GM20431 (cell line): ENCODE measurements at regions not wholly inside any gene's neighbourhood (a gene's known extent, or its start where the extent isn't known, plus 50 kb on each side); places are given as distances from the start of the nearest gene placed in this dataset.

ENCODE experiments used
- in situ Hi-C: fragments of 300-500 bp; cut with MseI, MboI; formaldehyde crosslinking; loops from one replicate; pipeline ENCODE4 v1.15.0; 2020; ENCODE audit warnings: low sequenced_read_pairs; ENCODE audit not compliant: unreplicated experiment

GRCh38 chr1:58888833-58889232 is 105.0 kb upstream of the JUN start:
- in situ Hi-C loops: no loop called here

- in situ Hi-C loops: no loop called here
These were observed 106.3 kb upstream of the JUN start for GRCh38 chr1:58890113-58890512.

DNA sequence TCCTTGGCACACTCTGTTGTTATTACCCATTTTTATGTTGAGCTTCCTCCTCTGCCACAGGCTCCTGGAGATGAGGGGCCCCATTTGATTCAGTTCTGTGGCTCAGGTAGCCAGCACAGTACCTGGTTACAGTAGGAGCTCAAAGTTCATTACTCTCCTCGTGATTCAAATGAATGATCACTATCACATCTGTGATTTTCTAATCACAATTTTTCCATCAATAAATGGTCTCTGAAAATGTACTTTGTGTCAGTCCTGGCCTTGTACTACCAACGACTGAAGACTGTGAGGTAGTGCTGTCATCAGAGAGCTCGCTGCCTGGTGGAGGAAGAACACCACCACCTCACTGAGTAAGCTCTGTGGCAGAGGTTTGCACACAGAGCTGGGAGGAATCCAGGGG is 106.8 kb upstream of the JUN start:
- in situ Hi-C loops: no loop called here

GRCh38 chr1:58891347-58891746 is 107.5 kb upstream of the JUN start:
- in situ Hi-C loops: no loop called here

DNA sequence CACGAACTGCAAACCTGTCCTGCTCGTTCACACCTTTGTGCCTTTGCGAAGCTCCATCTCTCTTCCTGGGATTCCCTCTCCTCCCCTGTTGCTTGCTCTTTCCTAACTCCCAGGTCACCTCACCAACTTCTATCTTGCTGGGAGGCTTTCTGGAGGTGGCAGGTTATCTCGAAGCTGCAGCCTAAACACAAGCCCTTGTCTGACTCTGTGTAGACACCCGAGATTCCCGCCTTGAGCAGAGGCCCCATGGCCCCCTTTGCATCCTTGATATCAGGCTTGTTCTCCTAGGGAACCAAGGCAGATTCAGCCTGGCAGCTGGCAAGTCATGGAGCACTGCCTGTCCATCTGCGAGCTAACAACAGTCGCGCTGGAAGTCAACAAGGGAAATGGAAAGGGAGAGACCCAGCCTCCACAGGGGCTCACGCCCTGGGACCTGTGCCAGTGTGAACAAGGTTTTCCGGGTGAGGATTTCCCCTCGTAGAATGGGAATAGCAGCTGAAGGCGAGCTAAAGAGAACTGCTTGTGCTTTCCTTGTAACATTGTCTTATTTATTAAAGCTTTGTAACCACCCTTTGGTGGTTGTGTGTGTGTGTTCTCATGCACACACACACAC is 109.5 kb upstream of the JUN start:
- in situ Hi-C loops: no loop called here

GRCh38 chr1:58895082-58895481 is 111.2 kb upstream of the JUN start:
- in situ Hi-C loops: no loop called here

DNA sequence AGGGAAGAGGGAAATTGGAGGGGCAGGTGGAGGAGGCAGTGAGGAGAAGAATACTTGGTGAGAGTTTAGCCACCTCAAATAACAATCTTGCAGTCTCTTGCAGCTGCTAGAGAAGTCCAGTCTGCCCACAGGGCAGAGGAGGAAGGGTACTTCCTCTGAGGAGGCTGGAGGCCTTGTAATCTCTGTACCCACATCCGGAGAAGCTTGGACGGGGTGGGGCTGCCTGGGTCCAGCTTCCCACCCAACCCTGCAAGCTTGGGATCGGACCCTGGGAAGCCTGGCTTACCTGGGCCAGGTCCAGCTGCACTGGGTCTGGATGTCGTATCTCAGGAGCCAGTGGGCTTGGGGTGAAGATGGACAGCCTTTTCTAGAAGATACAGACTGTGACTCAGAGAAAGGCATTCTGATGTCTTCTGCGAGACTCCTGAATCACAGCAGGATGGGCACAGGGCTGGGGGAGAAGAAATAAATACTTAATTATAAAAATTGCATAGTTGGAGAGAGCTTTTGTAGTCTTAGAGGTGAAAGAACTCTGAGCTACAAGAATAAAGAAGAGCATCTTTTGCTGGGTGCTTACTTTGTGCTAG is 111.8 kb upstream of the JUN start:
- in situ Hi-C loops: no loop called here

DNA sequence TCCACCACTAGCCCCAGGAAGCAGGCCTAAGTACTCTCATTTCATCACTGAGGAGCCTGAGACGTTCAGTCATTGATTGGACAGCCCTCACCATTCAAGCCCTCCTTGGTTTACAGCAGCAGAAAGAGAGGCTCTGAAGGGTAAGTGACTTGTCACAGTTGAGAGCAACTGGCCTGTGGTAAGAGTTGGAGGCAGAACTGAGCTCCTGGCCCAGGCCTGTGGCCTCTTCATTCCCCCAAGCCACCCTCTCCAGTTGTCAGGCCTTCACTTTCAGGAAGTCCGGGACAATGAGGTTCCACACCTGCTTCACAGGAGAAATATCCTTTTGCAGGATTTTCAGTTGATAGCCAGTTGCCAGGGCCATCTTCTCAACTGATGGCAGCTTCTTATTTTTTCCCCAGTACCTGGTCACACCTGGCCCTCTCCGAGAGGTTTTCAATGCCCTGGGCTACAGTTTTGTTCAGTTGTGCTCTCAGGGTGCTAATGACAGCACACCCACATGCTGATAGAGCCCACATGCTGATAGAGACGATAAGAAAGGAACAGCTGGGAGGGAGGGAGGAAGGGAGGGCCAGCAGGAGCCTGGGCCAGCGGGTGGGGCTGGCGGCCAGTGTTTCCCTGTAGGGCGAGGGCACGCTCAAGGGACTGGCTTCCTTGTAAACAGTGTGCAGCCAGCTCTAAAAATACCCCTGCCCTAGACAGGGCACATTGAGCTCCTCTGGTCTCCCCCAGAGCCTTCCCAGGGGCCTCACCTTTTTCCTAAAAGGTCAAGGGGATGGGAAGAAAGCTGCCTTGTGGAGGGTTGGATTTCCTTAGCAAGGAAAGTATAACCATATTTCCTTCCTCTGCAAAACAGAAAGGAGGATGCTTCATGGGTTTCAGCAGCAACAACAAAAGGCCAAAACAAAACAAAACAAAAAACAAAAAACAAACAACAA is 112.7 kb upstream of the JUN start:
- in situ Hi-C loops: no loop called here

DNA sequence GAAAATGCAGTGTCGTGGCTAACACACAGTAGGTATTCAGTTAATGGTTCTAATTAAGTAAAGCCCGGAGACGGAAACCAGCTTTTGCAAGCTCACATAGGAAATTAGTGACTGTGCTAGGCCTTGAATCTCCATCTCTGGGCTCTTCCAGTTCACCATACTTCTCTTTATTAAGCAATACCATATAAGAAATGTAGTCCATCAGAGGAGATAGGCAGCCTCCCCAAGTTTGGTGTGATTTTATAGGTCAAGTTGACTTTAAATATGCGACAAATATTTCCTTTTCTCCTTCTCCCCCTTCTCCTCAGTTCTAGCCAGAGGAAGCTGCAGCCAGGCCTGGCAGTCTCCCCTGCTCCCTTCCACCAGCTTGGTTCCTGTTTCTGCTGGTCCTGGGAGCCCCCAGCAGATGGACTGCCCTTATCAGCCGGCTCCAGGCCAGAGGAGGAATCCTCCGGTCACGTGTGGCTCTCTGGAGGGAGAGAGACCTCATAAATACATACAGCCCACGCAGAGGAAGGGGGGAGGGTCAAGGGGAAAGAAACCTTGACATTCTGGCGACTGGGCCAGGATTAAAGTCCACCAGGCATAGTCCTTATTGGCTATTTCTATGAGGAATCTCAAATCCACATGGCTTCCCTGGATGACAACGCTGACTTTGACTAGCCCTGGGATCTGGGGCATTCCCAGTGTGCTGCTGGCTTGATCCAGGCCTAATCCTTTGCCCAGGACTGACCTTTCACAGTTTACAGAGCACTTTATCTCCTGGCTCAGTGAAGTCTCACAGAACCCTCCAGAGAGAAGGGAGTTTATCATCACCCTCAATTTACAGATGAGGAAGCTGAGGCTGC is 115.1 kb upstream of the JUN start:
- in situ Hi-C loops: no loop called here

- in situ Hi-C loops: no loop called here
These were observed 115.9 kb upstream of the JUN start for GRCh38 chr1:58899587-58900271.

DNA sequence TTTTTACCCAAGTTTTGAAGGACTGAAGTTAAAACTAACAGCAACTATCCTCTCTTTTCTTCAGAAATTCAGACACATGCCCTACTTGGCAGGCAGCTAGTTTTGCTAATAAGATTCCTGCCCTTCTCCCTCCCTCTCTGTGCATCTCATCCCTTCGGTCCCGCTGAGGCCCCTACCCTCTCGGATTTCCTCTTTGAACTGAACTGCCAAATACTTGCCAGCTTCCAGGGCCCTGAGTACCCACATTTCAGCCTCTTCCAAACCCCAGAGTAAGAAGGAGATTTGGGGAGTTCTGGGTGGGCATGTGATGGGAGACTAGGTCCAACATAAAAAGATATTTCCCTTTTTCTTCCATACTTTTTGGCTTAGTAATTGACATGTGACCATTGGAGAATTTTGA is 116.5 kb upstream of the JUN start:
- in situ Hi-C loops: no loop called here

GRCh38 chr1:58901008-58901407 is 117.2 kb upstream of the JUN start:
- in situ Hi-C loops: no loop called here

GRCh38 chr1:58902830-58903513 is 119.1 kb upstream of the JUN start:
- in situ Hi-C loops: no loop called here

DNA sequence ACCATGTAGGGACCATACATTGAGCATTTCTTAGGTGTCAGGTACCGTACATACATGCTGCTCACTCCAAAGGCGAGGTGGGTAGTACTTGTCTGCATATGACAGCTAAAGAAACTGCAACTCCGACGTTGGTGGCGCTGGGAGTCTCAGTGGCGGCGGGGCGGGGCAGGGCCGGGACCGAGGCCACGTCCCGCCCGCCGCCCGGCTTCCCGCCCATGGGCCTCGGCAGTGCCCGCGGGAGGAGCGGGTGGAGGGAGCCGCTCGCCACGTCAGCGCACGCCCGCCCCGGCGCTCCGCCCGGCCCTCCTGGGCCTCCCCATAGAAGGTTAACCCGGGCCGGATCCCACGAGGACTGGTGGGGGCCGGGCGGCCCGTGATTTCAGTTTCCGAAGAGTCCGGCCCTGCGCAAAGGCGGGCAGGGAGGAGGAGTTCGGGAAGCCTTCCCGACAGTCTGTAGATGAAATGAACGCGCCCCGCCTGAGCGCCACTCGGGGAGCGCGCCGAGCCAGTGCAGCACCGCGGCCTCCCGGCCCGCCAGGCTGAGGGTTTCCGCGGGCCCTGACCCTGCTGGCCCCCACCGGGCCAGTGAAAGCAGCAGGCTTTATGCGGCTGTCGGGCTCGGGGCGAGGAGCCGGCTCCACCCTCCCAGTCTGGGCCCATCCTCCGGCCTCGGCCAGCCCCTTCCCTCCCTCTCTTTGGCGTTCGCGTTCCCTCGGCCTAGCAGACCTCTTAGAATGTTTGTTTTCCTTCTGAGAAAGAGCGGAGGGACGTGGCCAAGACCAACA is 119.9 kb upstream of the JUN start:
- in situ Hi-C loops: no loop called here

DNA sequence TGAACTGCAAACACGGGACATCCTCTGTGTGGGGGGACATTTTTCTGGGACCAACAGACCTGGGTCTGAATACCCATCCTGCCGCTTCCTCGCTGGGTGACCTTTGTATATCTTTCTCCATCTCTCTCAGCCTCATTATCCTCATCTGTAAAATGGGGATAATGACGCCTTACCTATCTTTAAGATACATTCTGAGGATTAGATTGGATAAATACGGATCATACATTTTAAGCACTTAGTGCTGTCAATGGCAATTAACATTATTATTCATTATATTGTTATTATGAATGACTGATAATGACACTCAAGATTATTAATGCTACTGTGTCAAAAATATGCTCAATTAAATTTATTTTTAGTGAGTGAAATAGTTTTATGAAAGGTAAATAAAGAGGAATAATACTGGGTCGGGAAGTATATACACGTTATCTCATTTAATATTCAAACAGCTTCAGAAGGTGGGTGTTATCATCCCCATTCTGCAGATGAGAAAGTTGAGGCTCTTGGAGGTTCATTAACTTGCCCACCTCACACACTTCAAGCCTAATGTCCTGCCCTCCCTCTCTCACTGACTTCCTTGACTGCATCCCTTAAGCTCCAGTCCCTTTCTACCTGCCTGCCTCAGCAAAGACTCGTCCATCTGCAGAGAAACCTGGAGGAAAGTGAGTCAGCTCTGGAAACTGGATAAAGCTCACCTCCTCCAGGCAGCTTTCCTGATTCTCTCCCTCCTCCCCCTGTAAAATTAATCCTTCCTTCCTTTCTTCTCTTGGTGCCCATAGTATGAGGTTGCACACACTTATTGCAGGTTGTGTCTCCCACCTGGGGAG is 120.7 kb upstream of the JUN start:
- in situ Hi-C loops: no loop called here

DNA sequence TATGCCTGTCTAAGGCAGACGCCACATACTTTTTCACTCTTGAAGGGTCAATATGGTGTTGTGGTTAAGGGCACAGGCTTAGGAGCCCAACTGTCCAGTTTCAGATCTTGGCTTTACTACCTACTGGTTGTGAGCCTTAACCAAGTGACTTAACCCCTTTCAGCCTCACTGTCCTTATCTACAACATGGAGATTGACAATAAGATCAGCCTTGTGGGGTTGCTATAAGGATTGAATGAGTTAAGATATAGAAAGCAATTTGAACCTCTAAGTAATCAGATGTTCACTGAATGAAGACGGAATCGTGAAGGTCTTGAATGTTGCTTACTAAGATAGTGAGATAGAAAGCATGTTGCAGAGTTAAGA is 121.3 kb upstream of the JUN start:
- in situ Hi-C loops: no loop called here

DNA sequence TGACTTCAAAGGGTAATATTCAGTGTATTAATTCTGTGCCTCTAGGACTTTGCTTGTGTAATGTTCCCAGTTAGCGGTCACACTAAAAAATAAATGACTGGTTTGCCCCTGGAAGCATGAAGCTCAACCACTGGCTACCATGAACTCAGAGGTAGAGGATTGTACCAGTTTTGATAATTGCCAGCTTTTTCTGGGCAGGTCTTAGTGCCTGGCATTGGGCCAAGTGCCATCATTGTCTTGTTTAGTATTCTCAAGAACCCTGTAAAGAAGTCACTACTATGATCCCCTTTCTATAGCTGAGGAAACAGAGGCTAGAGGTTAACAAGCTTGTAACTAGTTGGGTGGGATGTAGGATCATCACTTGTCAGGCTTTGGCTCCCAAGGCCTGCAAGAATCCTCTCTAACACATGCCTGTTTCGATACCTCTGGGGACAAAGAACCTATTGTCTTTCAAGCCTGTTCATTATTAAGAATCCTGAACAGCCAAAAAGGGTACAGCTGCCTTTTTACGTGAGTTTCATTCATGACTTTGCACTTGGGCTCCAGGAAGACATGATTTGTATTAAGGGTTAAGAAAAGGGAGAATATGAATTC is 121.9 kb upstream of the JUN start:
- in situ Hi-C loops: no loop called here
